Nucleus accumbens (tissue), 56 donors: ENCODE measurements at regions not wholly inside any gene's neighbourhood (a gene's known extent, or its start where the extent isn't known, plus 50 kb on each side); places are given as distances from the start of the nearest gene placed in this dataset.
"Not testable (repeated sequence)": the region's sequence is repeated elsewhere in the genome, so short reads cannot be mapped to it uniquely, and the experiment has no call there.

ENCODE experiments used
- DNase-seq, 56 donors: peaks; one replicate each; lab custom pipeline; 2025; lab: John Stamatoyannopoulos, UW

- no peak for DNase-seq
Measured at GRCh38 chr7:120190109-120190508, 82.9 kb upstream of the KCND2 start.

- DNase-seq = no peak
Measured at GRCh38 chr7:120190566-120190965, 82.4 kb upstream of the KCND2 start.

- DNase-seq = not testable (repeated sequence)
Measured at GRCh38 chr7:120191423-120191822, 81.6 kb upstream of the KCND2 start.

GRCh38 chr7:120201290-120201689, 71.7 kb upstream of the KCND2 start:
- no peak for DNase-seq

- no peak for DNase-seq
Measured at GRCh38 chr7:120205101-120205500, 67.9 kb upstream of the KCND2 start.

GRCh38 chr7:120207037-120207436, 65.9 kb upstream of the KCND2 start:
- DNase-seq = no peak

- no peak for DNase-seq
Measured at GRCh38 chr7:120215654-120216053, 57.3 kb upstream of the KCND2 start.

- DNase-seq = no peak
Measured at GRCh38 chr7:120216947-120217346, 56.0 kb upstream of the KCND2 start.

GRCh38 chr7:120218712-120219111, 54.3 kb upstream of the KCND2 start:
- DNase-seq = no peak

GRCh38 chr7:120221666-120222065, 51.3 kb upstream of the KCND2 start:
- no peak for DNase-seq
